Activated CD4-positive, CD25-positive, alpha-beta regulatory T cell treated with anti-CD3 and anti-CD28 coated beads, Interleukin-2, amount 50 U/mL, for 16 hours (primary cell): ENCODE measurements at regions not wholly inside any gene's neighbourhood (a gene's known extent, or its start where the extent isn't known, plus 50 kb on each side); places are given as distances from the start of the nearest gene placed in this dataset.
"Not testable (repeated sequence)": the region's sequence is repeated elsewhere in the genome, so short reads cannot be mapped to it uniquely, and the experiment has no call there.

Experiments used
- DNase-seq: peaks from one replicate; pipeline ENCODE4 v3.0.0-alpha.2; 2020; ENCODE audit warnings: low read depth, low spot score

DNA sequence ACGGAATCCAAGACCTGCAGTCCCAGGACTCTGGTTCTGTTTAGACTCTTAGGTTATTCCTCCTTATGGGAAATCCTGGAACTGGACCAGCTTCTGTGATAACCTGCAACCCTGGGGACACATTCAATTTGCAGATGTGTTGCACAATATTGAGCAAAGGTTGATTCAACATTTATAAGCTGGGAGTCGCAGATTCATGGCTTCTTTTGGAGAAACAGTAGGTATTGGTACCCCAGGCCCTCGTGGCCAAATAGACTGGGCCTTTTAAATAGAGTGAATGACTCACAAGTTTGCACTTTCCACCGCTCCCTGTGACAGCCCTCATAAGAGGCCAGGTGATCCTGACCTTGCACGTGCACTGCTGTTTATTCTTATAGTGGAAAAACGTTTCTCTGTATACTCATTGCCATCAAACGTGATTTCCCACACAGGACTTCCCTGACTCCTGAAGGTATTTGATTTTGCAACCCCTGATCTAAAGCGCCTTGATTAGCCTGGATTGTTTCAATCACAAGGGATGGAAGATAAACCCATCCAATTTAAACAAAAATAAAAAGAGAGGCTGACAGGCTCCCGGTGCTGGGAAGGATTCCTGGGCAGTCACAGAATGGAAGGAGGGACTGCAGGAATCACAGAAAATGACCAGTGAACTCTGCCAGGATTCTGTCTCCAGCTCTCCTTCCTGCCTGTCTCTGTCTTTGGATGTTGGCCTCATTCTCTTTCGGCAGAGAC is 98.0 kb downstream of the VCPKMT start:
- no peak for DNase-seq

DNA sequence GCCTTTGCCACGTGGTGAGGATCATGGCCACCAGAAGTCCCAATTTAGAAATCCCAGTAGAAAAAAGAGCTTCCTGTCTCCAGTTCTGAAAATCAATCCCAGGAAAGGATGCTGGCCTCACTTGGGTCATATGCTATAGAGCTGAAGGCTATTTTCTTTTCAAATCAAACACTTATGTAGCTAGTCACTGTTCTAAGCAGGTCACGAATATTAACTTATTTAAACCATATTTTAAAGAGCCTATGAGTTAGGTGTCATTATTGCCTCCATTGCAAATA is 97.5 kb downstream of the VCPKMT start:
- no peak for DNase-seq

DNA sequence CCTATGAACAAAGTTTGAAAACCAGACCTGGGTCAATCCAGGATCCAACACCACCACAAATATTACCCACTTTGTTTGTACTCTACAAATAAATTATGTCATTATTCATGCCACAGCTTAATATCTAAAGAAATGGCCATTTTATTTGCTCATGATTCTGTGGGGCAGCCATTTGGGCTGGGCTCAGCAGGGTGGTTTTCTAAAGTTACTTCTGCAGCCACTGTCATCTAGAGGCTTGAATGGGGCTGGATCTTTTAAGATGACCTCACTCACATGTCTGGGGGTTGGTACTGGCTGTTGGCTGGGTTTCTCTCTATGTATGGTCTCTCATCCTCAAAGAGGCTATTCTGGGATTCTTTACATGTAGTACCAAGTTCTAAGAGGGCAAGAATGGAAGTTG is 96.2 kb downstream of the VCPKMT start:
- DNase-seq = no peak

DNA sequence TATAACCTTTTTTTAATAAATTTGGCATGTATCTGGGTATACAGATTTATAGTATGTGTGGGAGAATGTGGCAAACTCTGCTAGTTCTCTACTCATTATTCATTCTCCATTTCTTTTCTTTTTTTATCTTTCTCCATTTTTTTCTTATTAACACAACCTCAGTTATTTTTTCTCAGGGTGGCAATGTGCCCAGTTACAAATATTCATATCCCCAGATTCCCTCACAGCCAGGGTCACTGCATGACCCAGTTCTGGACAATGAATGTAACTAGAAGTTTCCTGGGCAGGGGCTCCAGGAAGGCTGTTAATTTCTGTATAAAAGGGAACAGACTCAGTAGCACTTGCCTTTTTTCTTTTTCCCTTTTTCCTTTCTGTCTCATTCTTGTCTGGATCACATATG is 95.6 kb downstream of the VCPKMT start:
- no peak for DNase-seq

DNA sequence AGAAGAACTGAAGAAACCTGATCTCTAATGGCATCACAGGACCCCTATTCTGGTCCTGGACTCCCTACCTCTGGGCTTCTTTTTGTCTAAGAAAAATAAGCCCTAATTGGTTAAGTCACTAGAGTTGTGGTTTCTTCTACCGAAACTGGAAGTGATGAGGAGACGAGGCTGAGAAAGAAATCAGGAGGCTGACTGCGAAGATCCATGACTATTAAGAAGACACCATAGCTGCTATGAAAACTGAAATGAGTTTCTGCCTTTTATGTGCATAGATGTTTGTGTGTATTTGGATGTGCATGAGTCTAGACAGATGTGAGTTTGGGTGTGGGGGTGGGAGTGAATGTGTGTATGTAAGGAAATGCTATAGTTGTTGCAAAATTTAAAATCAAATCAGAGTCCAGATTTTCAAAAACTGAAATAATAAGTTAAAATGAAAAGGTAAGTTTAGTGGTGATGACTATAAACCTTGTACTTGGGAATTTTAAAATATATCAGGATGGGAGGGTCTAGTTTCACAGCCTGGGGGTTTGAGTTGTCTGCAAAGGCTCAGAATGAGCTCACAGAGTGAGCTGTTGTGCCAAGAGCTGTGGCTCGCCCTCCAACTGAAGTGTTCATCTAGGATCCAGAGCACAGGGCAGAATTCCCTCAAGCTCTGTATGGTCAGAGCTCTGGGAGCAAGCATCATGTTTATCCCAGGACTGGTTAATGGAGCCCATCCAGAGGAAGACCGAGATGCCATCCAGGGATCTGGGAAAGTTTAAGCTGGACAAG is 94.9 kb downstream of the VCPKMT start:
- DNase-seq = no peak

DNA sequence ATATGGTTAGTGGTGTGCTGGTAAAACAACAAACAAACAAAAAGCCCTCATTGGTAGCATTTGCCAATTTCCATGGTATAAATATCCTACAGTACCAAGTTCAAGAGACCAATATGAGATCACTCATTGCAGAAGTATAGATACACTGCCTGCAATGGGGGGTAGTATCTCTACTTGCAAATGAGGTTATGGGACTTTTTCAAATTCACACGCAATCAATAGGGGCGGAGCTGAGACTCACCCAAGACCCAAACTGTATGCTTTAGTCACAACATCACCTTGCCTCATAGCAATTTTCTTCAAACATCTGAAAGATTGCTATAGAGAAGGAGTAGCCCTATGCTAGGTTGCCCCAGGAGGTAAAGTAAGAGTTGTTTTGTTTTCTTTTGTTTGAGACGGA is 93.7 kb downstream of the VCPKMT start:
- DNase-seq = no peak

DNA sequence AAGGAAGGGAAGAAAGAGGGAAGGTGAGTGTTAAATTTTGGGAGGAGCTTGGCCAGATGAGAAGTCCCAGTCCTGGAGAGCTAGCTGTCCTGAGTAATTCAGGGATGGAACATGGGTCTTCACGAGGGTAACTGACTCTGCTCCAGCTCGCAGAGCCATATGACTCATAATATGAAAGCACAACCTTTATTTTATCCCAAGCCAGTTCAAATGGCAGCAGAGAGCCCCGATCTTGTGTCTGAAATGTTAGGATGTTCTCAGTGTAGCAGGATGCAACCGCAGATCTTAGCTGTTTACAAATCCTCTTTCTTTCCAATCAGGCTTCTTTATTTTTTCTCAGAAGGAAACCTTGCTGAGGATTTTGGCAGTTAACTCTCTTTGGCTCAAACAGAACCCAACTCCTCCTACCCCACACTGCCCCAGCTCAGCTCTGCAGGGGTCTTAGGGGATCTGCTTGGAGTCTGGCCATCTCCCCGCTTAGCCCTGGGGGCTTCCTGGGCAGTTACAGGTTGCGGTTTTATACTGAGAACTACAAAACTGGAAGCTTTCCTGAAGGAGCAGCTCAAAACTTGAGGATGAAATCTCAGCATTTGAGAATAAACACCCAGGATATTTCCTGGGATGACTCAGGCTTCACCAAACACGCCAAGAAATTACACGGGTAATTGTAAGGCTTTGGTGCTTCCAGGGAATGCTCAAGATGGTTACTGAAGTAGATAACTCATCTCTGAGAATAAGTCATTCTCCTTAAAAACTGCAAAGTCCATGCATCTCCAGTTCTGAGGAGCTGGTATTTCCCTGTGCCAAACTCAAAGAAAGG is 92.5 kb downstream of the VCPKMT start:
- no peak for DNase-seq

DNA sequence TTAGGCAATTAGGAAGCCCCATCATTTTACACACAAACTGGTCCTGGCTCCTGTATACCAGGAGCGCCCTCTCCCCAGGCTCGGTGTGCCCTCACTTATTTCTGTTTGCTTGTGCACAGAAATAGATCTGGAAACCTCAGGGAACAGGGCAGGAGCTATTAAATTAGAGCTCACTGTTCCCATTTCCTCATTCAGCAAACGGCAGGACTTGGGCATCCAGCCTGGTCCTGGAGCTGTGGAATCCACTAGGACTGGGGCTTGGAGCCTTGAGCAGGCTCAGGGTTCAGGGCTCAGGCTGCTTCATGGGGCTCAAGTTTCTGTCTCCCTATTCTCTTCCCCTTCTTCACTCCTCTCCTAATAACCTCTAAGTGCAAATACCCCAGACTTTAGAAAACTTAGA is 91.3 kb downstream of the VCPKMT start:
- no peak for DNase-seq

DNA sequence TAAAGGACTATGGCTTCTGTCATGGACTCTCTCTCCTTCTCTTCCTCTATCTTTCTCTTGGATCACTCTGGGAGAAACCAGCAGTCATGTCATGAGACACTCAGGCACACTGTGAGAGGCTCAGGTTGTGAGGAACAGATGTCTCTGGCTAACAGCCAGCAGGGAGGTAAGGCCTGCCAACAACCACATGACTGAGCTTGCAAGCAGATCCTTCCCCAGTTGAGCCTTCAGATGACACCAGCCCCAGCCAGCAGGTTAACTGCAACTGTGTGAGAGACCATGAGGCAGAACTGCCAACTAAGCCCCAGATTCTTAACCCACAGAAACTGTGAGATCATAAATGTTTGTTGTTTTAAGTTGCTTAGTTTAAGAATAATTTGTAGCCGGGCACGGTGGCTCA is 90.6 kb downstream of the VCPKMT start:
- no peak for DNase-seq

DNA sequence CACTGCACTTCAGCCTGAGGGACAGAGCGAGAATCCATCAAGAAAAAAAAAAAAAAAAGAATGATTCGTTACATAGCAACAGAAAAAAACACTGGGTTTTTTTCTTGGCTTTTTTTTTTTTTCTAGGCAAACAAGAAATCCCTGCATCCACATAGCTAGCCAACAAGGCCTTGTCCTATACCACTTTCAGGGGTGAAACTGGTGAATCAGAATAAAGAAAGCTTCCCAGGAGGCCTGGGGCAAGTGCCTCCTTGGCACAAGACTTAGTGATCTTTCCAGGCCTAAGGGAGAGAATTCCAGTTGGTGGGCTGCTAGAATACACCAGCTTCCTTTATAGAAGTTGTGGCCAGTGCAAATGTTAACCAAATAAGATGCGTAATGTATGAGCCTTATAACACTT is 90.0 kb downstream of the VCPKMT start:
- DNase-seq = no peak

DNA sequence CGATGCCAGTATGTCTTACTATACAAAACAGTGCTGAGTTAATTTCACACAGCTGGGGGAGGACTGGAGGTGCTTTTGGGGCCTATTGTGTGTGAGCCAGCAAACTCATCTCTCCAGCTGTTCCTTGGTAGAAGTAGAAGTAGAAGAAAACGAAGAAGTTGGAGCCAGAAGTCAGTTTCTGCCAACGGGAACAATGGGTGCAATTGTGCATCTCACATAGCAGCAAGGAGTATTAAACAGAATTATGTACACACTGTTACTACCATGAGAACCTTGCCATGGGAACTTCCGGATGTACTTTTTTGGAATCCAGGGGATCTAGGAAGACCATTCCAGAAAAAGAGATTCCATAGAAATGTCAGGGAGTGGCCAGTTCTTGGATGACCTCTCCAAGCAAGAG is 88.6 kb downstream of the VCPKMT start:
- DNase-seq = no peak

DNA sequence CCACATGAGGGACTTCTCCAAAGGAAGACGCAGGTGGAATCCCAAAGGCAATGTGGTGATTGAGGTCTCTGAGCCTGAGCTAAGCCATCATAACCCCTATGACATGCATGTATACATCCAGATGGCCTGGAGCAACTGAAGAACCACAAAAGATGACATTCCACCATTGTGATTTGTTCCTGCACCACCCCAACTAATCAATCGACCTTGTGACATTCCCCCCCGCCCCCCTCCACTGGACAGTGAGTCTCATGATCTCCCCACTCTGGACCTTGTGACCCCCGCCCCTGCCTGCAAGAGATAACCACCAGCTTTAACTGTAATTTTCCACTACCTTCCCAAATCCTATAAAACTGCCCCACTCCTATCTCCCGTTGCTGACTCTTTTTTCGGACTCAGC is 87.9 kb downstream of the VCPKMT start:
- DNase-seq = no peak

DNA sequence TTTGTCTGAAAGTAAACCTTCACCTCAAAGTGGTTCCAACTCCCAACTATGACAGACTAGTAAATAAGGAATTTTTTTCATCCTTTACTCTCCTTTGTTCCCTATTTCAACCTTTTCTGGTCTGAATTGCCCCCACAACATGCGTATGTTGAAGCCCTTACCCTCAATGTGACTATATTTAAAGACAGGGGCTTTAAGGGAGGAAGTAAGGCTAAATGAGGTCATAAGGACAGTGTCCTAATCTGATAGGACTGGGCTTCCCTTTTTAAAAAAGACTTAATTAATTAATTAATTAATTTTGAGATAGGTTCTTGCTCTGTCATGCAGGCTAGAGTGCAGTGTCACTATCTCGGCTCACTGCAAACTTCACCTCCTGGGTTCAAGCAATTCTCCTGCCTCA is 86.3 kb downstream of the VCPKMT start:
- DNase-seq = no peak

DNA sequence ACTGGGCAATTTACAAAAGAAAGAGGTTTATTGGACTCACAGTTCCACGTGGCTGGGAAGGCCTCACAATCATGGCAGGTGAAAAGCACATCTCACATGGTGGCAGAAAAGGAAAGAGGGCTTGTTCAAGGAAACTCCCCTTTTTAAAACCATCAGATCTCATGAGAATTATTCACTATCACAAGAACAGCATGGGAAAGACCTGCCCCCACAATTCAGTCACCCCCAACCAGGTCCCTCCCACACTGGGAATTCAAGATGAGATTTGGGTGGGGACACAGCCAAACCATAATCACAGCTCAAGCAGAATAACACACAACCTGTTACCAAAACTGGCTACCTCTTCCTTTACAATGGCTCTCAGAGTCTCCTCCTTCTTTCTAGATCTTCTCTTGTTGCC is 85.5 kb downstream of the VCPKMT start:
- not testable (repeated sequence) for DNase-seq

DNA sequence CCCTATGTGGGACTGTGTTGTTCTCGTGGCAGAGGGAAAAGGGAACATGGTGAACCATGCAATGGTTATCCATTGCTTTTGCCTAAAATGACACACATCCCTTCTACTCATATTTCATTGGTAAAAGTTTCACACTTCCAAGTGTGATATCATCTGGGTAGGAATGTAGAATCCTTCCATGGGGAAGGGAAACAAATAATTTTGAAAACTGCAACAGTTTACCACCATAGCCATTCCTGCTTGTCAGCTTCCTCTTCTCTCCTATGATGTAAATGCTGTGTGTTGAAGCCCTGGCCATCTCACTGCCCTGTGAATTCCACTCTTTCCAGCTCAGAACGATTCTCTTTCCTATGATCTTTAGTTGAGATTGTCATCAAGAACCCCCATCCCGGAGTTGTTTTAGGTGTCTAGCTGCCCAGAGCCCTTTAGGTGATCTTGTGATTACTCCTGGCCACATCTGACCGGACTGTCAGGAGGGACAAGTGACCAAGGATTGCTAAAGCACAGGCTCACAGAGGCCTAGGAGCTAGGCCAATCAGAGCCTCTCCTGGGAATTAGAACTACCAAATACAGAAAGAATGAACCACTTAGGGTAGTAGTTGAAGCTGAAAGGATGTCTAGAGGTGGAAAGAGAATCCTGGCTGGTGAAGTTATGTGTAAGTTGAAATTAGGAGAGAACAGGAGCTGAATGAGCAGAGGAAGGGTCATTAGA is 84.6 kb downstream of the VCPKMT start:
- no peak for DNase-seq

DNA sequence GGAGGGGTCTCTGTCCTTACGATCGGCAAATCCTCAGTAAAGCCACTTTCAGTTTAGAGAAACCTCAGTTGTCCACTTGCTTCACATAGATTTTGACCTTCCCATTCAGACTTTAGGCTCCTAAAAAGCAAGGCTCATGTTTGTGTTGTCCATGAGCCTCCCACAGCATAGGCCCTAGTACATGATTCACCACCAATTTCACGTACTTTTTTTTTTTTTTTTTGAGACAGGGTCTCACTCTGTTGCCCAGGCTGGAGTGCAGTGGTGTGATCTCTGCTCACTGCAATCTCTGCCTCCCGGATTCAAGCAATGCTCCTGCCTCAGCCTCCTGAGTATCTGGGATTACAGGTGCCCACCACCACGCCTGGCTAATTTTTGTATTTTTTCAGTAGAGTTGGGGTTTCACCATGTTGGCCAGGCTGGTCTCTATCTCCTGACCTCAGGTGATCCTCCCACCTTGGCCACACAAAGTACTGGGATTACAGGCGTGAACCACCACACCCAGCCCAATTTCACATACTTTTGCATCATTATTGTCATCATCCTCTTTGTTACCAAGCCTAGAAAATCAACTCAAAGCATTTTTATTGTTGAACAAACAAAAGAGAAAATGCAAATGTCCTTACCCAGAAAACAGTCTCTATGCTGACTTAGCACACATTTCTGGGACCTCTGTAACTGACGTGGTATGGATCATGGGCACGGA is 83.8 kb downstream of the VCPKMT start:
- DNase-seq = not testable (repeated sequence)

DNA sequence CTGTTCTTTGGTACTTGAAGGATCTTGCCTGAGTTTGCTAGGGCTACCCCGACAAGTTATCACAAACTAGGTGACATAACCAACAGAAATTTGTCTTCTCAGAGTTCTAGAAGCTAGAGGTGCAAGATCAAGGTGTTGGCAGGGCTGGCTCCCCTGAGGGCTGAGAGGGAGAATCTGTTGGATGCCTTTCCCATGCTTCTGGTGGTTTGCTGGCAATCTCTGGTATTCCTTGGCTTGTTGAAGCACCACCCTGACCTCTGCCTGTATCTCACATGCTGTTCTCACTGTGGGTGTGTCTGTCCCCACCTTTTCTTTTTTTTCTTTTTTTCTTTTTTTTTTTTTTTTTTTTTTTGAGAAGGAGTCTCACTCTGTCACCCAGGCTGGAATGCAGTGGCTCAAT is 81.2 kb downstream of the VCPKMT start:
- DNase-seq = no peak

DNA sequence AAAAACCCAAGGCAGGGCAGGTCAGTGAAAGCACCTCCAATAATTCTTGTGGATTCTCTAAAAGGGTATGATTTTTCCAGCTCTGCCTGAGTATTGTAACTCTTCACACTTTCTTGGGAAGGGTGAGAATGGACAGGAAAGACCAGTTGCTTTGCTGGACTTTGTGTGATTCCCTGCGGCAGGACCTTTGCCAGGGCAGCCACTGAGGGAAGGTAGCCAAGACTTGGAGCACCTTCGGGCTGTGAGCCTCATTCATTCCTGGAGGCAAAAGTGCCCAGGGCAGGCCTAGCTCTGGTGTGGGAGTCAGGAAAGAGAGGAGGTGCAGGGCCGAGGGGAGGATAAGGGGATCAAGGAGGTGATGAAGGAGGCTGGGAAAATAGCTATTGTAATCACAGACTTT is 80.2 kb downstream of the VCPKMT start:
- no peak for DNase-seq

DNA sequence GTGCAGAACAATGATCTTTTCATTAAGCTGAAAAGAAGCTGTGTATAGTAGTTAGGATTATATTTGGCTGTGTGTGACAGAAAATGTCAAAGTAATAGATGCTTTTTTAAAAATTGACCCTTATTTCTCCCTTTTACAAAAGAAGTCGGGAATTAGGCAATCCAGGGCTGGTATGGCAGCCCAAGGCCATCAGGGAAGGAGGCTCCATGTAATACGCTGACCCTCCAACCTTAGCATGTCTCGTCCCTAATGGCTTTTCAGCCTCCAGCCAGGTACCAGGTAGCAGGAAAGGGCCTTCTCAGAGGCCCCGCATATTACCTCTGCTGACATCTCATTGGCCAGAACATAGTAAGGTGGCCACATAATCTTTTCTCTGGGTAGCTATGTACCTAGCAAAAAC is 79.7 kb downstream of the VCPKMT start:
- DNase-seq = no peak

DNA sequence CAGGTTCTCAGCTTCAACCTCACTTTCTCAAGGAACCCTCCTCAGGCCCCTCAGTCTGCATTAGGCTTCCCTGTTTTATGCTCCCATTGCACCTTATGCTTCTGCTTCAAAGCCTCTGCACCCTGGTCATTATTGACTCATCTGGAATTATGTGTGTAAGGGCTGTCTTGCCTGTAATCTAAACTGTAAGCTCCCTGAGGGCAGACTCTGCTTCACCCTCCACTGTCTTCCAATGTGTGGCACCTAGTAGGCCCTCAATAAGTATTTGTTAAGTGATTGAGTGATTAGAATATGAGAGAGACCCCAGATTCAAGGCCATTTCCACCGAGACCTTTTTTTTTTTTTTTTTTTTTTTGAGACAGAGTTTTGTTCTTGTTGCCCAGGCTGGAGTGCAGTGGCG is 79.1 kb downstream of the VCPKMT start:
- no peak for DNase-seq

DNA sequence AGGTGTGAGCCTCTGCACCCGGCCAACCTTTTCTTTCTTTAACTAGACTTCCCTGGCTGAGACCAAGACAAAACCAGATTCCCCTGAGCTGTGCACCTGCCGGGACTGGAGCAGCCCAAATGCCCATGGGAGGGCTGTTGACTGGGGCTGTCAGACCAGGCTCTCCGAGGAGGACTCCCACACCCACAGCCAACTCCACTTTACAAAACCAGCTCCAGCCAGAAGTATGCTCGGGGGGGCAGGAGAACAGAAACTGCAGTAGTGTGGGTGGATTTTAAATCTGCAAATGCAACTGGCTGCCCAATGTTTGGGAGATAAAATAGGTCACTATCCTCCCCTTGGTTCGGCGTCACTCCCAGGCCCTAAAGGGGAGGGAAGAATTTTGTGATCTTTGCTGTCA is 78.5 kb downstream of the VCPKMT start:
- DNase-seq = no peak
